GM12891 (cell line): ENCODE measurements at regions not wholly inside any gene's neighbourhood (a gene's known extent, or its start where the extent isn't known, plus 50 kb on each side); places are given as distances from the start of the nearest gene placed in this dataset.

Source experiments
- POLR2A ChIP-seq: IDR thresholded peaks from 2 replicates; pipeline ENCODE4 v1.6.1; 2011; ENCODE audit warnings: low read depth, low read length, control low read depth
- POLR2AphosphoS5 ChIP-seq: IDR thresholded peaks from 2 replicates; pipeline ENCODE4 v1.6.1; 2011; ENCODE audit warnings: low read depth, low read length, control low read depth
- TAF1 ChIP-seq: IDR thresholded peaks from 2 replicates; pipeline ENCODE4 v1.6.1; 2011; ENCODE audit warnings: low read depth, low read length, control low read depth

DNA sequence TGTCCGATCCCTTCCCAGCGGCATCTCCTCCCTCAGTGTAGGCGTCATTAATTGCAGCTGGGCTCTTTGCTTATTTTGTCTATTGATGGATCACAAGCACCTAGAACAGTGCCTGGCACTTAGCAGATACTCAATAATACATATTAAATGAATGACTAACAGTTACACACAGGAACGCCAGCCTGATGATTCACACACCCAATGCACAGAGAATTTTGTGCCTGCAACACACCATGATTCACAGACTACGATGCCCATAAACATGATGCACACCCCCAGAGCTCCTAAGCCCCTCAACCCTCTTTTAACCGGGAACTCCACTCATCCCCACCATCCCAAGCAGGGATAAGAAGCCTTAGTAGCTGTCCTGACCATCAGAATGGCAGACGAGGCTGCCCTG is 66.6 kb upstream of the TMEM97 start:
- TF ChIP-seq TAF1 (no peak), POLR2A (no peak), POLR2AphosphoS5 (no peak)
